ENCODE measurements at regions not wholly inside any gene's neighbourhood (a gene's known extent, or its start where the extent isn't known, plus 50 kb on each side); places are given as distances from the start of the nearest gene placed in this dataset.

- no peak for TF ChIP-seq CTCF (IDR thresholded peaks at IDR 0.05; ENCODE audit: insufficient read depth, low read length, poor library complexity, severe bottlenecking)
- Histone ChIP-seq H3K27me3 (replicated peaks; ENCODE audit: control insufficient read depth, insufficient read depth, low read length) (no peaks in the 10 kb centered on the region), H3K36me3 (ENCODE audit: control insufficient read depth, insufficient read depth, low read length) (no peaks in the 10 kb centered on the region), H3K4me3 (replicated peaks; ENCODE audit: low read depth, low read length) (no peak overlapping the region)
- DNase-seq (ENCODE audit: extremely low read depth, insufficient read length) = no peak
Observed at GRCh38 chrX:43019021-43019420, 241.1 kb upstream of the PPP1R2C start.

- Histone ChIP-seq H3K27me3 (replicated peaks; ENCODE audit: control insufficient read depth, insufficient read depth, low read length) (no peaks in the 10 kb centered on the region), H3K4me3 (replicated peaks; ENCODE audit: low read depth, low read length) (no peak overlapping the region), H3K36me3 (ENCODE audit: control insufficient read depth, insufficient read depth, low read length) (no peaks in the 10 kb centered on the region)
- DNase-seq (ENCODE audit: extremely low read depth, insufficient read length) = no peak
- no peak for TF ChIP-seq CTCF (IDR thresholded peaks at IDR 0.05; ENCODE audit: insufficient read depth, low read length, poor library complexity, severe bottlenecking)
Observed at GRCh38 chrX:43025806-43026315, 247.9 kb upstream of the PPP1R2C start.

GRCh38 chrX:43064096-43064495, 286.1 kb upstream of the PPP1R2C start:
- H3K27me3 ChIP-seq (replicated peaks; ENCODE audit: control insufficient read depth, insufficient read depth, low read length) = no peaks in the 10 kb centered on the region
- H3K4me3 ChIP-seq (replicated peaks; ENCODE audit: low read depth, low read length) = no peak overlapping the region
- no peaks in the 10 kb centered on the region for H3K36me3 ChIP-seq (ENCODE audit: control insufficient read depth, insufficient read depth, low read length)
- TF ChIP-seq CTCF (IDR thresholded peaks at IDR 0.05; ENCODE audit: insufficient read depth, low read length, poor library complexity, severe bottlenecking) = no peak
- DNase-seq (ENCODE audit: extremely low read depth, insufficient read length) = no peak

- no peaks in the 10 kb centered on the region for H3K27me3 ChIP-seq (replicated peaks; ENCODE audit: control insufficient read depth, insufficient read depth, low read length)
- H3K4me3 ChIP-seq (replicated peaks; ENCODE audit: low read depth, low read length) = no peak overlapping the region
- TF ChIP-seq CTCF (IDR thresholded peaks at IDR 0.05; ENCODE audit: insufficient read depth, low read length, poor library complexity, severe bottlenecking) = no peak
- H3K36me3 ChIP-seq (ENCODE audit: control insufficient read depth, insufficient read depth, low read length) = no peaks in the 10 kb centered on the region
- DNase-seq (ENCODE audit: extremely low read depth, insufficient read length) = no peak
Observed at GRCh38 chrX:43065978-43066377, 288.0 kb upstream of the PPP1R2C start.

- no peak for TF ChIP-seq CTCF (IDR thresholded peaks at IDR 0.05; ENCODE audit: insufficient read depth, low read length, poor library complexity, severe bottlenecking)
- no peak for DNase-seq (ENCODE audit: extremely low read depth, insufficient read length)
- Histone ChIP-seq H3K27me3 (replicated peaks; ENCODE audit: control insufficient read depth, insufficient read depth, low read length) (no peaks in the 10 kb centered on the region), H3K36me3 (ENCODE audit: control insufficient read depth, insufficient read depth, low read length) (no peaks in the 10 kb centered on the region), H3K4me3 (replicated peaks; ENCODE audit: low read depth, low read length) (no peak overlapping the region)
Observed at GRCh38 chrX:43068639-43069038, 290.7 kb upstream of the PPP1R2C start.

- Histone ChIP-seq H3K36me3 (ENCODE audit: control insufficient read depth, insufficient read depth, low read length) (no peaks in the 10 kb centered on the region), H3K27me3 (replicated peaks; ENCODE audit: control insufficient read depth, insufficient read depth, low read length) (no peaks in the 10 kb centered on the region), H3K4me3 (replicated peaks; ENCODE audit: low read depth, low read length) (no peak overlapping the region)
- no peak for TF ChIP-seq CTCF (IDR thresholded peaks at IDR 0.05; ENCODE audit: insufficient read depth, low read length, poor library complexity, severe bottlenecking)
- DNase-seq (ENCODE audit: extremely low read depth, insufficient read length) = no peak
Observed at GRCh38 chrX:43083016-43083415, 305.1 kb upstream of the PPP1R2C start.
